Fibroblast of gingiva (primary cell): ENCODE measurements at regions not wholly inside any gene's neighbourhood (a gene's known extent, or its start where the extent isn't known, plus 50 kb on each side); places are given as distances from the start of the nearest gene placed in this dataset.
"Not testable (repeated sequence)": the region's sequence is repeated elsewhere in the genome, so short reads cannot be mapped to it uniquely, and the experiment has no call there.

Experiments
- DNase-seq: peaks from one replicate; pipeline ENCODE4 v3.0.0-alpha.2; 2011; ENCODE audit warnings: low read depth

DNA sequence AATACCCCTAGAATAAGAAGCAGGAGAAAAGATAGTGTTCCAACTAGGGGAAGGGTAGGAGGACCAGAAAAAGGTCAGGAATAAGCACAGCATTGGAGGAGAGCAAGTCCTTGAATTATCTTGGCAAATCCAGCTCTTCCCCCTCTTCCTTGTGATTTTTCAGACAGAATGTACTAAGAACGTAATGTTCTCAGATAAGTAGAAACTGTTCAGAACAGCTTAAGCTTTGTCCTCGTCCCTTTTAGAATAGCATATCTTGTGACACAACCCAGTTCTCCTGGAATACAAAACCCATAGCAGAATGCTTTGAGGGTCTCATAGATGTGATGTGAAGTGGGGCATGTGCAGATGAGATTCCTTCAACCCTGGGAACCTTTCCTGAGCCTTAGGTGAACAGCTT lies 97.4 kb downstream of the EMB start:
- no peak for DNase-seq

DNA sequence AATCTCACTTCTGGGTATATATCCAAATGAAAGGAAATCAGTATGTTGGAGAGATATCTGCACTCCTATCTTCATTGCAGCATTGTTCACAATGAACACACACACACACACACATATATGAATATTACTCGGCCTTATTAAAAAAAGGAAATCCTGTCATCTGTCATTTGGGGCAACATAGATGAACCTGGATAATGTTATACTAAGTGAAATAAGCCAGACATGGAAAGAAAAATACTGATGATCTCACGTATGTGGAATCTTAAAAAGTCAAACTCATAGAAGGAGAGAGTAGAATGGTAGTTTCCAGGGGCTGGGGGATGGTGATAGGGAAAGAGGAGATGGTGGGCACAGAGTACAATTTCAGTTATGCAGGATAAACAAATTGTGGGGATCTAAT lies 100.3 kb downstream of the EMB start:
- DNase-seq: no peak

DNA sequence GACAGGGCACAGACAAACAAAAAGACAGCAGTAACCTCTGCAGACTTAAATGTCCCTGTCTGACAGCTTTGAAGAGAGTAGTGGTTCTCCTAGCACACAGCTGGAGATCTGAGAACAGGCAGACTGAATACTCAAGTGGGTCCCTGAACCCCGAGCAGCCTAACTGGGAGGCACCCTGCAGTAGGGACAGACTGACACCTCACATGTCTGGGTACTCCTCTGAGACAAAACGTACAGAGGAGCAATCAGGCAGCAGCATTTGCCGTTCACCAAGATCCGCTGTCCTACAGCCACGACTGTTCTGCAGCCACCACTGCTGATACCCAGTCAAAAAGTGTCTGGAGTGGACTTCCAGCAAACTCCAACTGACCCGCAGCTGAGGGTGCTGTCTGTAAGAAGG lies 110.5 kb downstream of the EMB start:
- not testable (repeated sequence) for DNase-seq

DNA sequence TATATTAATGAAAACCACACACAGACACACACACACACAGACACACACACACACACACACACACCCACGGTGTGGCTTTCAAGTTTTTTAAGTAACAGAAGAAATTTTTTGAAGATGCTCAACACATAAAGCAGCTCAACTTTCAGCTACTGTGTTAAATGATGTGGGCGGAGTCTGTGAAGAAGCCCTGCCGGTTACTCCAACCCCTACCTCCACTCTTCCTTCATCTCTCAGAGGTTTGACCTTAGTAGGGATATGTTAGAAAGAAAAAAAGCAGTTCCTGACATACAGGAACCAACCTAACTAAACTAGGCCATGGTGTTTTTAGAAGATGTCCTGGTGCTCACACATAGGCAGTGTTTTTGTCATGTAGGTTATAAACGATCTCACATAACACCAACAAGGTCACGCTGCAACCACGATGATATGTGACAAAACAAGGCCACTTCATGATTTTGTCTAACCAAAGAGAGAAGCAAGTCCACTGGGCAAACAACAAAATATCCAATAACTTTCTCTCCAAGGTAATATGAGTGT lies 112.8 kb downstream of the EMB start:
- no peak for DNase-seq

DNA sequence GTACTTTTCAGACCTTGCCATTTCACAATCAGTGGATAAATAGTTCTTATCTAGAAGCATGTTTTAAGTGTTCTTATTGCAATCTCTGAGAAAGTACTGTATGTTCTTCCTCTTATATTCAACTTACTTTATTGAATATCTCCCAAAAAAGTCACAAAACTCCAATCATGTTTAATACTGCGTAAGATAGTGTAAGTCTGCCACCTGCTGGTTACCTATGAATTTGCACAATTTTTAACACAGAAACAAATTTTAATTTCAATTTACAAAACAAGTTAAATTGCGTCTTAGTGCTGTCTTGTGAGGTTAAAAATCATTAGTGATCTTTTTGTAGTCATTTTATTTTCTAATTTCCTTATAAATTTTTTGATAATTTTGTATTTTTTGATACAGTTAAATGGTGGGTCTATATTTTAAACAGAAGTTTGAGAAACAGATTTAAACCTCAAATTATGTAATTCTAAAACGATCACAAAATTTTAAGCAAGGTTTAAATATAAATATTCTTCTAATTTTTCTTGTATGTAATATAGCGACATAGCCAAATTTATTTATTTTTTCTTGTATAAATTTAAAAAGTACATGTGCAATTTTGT lies 115.8 kb downstream of the EMB start:
- DNase-seq: peak; percentile 1

DNA sequence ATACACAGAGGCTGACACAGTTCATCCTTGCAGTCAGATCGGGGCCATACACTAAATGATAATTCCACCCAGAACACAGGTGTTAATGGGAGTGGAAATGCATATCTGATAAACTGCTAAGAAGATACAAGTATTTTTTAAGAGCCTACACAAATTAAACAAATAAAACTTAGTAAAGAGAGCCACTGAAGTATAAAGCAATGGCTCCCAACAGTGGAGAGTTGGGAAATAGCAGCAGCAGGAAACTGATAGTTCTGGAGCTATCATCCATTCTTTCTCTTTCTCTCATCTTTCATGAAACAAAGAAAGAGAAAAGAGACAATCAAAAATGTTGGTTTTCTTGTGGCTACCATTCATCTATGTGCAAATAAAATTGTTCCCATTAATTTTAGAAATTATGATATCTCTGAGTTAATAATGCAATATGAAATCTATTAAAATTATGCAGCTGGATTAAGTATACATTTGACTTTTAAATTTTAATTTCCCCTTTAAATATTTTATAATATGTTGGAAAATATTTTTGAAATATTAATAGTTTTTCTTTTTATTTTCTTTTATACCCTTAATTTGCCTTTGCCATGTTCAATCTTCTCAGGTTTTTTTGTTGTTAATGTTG lies 120.8 kb downstream of the EMB start:
- DNase-seq: no peak

DNA sequence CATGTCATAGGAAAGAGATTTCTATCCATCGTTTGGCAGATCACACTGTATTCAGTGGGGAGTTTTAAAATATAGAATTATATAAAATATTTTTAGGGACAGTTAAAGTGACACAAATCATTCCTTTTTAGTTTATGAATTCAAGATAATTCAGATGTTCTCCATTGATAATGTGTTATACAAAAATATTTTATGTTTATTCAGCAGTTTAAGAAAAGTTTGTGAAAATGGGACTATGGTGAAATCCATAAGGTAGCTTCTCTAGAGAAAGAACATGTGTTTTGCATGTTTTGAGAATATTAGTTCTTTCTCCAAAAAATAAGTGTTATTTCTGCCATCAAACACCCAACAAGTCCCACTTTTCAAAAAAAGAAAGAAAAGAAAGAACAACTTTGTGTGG lies 122.9 kb downstream of the EMB start:
- DNase-seq: no peak

DNA sequence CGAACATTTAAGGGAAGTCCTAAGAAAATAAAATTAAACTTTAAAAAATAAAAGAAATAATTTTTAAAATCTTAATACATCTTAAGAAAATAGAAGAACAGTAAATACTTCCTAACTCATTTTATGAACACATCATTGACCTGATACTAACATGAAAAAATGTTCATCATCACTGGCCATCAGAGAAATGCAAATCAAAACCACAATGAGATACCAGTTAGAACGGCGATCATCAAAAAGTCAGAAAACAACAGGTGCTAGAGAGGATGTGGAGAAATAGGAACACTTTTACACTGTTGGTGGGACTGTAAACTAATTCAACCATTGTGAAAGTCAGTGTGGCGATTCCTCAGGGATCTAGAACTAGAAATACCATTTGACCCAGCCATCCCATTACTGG lies 134.6 kb downstream of the EMB start:
- DNase-seq: not testable (repeated sequence)

DNA sequence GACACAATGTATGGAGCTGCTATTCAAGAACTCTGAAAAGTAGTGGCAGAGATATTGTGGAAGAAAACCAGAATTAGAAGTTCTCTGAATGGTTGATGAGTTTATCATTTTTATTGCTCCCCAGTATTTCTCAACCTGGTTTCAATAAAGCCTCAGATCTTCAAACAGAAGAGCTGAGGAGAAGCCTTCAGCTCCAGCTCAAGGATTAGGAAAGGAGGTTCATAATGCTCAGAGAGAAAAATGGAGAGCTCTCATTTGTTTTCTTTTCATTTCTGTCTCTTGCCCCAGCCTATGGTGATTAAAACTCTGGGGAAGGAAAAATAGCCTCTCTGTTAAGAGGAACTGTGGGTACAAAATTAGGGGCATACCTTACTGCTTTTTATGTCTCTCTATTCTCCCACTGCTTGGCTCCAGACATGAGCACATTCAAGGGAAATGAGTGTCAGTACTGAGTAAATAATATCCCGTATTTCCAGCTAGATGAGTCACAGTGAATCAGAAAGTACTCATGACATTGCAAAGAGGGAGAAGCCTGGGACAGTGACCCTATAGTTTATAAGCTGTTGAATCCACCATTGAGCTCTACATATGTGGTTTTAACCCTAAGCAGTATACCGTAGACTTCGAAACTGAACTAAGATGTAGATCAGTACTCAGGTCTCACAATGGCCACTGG lies 138.1 kb downstream of the EMB start:
- no peak for DNase-seq

DNA sequence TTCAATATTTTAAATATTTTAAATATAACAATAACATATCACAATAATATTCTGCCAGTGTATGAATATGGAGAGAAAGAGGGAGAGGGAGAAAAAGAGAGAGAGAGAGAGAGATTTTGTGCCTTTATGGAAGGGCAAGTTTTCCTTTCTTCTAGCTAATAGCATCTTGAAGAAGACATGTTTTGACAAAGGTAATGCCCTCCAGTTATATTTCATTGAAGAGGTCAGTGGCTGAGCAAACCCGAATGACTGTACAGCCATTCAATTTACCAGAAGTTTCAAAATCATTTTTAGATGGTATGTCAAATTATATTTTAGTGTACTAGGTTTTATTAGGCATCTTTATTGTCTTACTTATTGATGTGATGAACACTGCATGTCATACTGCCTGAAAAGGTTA lies 139.3 kb downstream of the EMB start:
- DNase-seq: no peak

DNA sequence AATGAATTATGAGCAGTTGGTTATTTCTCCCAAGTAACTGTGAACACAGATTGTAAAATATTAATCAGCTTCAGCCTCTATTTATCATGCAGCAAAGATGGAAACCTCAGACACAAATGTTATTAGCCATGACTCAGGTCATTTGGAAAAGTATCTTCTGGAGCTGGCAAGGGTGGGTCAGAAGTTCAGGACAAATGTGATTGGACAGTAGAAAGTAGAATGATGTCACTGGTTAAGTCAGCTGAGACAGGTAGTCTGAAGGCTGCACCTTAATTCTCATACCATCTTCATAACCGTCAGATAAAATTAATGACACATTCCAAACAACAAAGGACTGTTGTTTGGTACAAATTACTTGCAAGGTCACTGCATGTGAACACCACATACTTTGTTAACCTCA lies 140.2 kb downstream of the EMB start:
- DNase-seq: no peak

DNA sequence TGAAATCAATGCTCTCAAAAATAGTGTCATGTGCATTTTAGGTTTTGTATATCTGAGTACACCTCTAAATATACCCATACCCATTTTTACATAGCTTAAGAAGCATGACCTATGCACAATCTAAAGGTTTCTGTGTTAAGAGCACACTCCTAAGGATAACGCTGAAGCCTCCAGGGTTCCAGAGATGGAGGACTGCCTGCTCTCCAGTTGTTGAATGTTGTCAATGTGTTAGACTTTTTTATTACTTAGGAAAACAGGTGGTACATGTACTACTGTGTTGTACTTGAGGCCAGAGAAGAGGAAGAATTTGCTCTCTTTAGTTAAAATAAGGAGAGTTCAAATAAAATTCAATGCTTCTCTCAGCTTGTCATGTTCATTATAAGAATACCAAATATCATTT lies 141.2 kb downstream of the EMB start:
- no peak for DNase-seq

DNA sequence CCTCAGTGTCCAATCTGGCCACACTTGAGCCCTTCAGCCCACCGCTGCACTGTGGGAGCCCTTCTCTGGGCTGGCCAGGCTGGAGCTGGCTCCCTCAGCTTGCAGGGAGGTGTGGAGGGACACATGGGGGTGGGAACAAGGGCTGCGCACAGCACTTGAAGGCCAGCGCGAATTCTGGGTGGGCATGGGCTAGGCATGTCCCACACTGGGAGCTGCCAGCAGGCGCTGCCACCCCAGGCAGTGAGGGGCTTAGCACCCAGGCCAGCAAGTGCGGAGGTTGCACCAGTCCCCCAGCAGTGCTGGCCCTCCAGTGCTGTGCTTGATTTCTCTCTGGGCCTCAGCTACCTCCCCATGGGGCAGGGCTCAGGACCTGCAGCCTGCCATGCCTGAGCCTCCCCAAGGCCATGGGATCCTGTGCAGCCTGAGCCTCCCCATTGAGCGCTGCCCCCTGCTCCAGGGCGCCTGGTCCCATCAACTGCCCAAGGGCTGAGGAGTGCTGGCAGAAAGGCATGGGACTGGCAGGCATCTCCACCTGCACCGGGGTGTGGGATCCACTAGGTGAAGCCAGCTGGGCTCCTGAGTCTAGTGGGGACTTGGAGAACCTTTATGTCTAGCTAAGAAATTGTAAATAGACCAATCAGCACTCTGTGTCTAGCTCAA lies 148.2 kb downstream of the EMB start:
- no peak for DNase-seq

DNA sequence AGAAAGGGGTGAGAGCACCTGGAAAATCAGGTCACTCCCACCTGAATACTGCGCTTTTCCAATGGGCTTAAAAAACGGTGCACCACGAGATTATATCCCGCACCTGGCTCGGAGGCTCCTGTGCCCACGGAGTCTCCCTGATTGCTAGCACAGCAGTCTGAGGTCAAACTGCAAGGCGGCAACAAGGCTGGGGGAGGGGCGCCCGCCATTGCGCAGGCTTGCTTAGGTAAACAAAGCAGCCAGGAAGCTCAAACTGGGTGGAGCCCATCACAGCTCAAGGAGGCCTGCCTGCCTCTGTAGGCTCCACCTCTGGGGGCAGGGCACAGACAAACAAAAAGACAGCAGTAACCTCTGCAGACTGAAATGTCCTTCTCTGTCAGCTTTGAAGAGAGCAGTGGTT lies 160.6 kb downstream of the EMB start:
- DNase-seq: not testable (repeated sequence)
